Dermis blood vessel endothelial cell (primary cell): ENCODE measurements at regions not wholly inside any gene's neighbourhood (a gene's known extent, or its start where the extent isn't known, plus 50 kb on each side); places are given as distances from the start of the nearest gene placed in this dataset.
"Not testable (repeated sequence)": the region's sequence is repeated elsewhere in the genome, so short reads cannot be mapped to it uniquely, and the experiment has no call there.

Source experiments
- DNase-seq: peaks from one replicate; pipeline ENCODE4 v3.0.0; 2010

- DNase-seq = no peak
Measured at GRCh38 chr4:131408102-131408501, 1741.0 kb upstream of the PCDH10 start.

DNA sequence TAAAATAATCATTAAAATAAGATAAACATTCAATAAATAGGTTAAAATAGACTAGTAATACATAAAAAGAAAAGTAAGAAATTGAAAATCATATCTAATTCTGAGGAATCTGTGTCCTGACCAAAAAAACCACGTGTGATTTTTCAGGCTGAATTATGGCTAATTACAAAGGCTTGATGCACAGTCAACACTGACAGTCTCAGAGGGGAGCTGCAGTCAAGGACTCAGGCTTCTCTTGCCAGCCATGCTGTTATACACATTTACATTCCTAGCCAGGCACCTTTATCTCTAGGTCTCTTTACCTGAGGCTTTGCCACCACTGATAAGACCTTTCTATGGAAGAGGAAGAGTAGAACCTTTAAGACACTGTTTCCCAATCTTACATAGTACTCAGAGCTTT, 1737.7 kb upstream of the PCDH10 start:
- no peak for DNase-seq

DNA sequence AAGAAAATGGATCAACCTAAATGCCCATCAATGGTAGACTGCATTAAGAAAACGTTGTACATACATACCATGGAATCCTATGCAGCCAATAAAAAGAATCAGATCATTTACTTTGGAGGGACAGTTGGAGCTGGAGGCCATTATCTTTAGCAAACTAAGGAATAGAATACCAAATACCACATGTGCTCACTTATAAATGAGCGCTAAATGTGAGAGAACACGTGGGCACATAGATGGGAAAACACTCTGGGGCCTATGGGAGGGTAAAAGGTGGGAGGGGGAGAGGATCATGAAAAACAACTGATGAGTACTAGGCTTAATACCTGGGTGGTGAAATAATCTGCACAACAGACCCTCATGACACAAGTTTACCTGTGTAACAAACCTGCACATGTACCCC, 1729.9 kb upstream of the PCDH10 start:
- no peak for DNase-seq

DNA sequence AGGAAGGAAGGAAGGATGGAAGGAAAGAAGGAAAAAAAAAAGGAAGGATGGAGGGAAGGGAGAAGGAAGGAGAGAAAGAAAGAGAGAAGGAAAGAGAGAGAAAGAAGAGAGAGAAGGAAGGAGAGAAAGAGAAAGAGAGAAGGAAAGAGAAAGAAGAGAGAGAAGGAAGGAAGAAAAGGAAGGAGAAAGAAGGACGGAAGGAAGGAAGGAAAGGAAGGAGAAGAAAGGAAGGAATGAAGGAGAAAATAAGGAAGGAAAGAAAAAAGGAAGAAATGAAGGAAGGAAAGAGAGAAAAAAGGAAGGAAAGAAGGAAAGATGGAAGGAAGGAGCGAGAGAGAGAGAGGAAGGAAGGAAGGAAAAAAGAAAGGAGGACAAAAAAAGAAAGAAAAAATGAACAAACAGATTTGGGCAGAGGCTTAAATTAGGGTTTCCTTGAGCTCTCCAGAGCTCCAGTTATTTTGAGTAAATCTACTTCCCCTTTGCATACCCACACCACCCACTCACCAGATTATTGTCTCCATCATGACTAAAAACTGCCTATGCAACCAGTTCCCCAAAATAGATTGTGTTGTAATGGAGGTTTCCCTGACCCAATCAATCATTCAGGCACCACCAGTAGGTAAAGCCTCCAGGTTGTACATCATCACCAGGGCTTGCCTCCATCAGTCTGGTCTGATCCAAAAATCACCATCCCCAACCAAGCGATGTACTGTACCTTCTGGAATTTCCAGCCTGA, 1722.9 kb upstream of the PCDH10 start:
- DNase-seq = no peak

DNA sequence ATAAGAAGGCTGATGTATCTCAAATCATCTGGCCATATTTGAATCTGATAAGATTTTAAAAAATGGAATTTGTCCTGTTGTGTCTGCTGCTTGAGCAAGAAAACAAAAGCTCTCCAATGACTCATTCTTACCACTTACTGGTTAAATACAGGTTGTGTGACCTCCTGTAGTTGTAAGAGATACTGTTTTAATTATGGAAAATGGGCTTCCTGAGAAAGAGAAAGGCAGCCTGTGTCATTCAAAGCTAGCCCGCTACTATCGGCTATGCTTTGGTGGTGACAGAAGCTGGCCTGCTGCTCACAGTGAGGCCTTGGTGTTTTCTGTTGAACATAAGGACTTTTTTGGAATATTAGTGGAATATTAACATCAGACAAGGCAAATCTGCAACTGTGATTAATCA, 1722.1 kb upstream of the PCDH10 start:
- DNase-seq = no peak

GRCh38 chr4:131430302-131430701, 1718.8 kb upstream of the PCDH10 start:
- no peak for DNase-seq

GRCh38 chr4:131441004-131441688, 1707.9 kb upstream of the PCDH10 start:
- DNase-seq = no peak

GRCh38 chr4:131447883-131448282, 1701.2 kb upstream of the PCDH10 start:
- no peak for DNase-seq

DNA sequence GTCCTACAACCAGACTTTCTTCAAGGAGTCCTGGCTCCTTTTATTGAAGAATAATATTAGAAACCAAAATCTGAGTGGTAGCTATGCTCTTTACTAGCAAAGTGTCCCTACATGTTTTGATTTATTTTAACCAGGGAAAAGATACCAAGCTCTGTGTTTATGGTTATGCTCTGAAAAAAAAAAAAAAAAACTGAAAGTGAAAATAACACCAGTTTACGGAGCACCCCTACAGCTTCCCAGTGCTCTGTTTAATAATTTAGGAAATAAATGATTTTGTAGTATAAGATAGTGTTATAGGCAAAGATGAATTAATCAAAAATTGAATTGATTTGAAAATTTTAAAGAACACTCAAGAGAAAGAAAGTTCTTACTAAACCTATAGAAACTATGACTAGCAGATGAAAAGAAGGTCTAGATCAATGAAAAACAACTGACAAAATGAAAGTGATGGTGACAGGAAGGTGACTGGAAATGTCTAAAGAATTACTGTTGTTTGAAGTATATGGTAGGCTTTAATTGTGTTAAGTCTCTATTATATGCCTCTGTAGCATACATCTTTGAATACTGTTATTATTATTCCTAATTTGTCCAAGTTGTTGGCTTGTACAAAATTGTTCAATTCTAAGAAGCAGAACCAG, 1698.4 kb upstream of the PCDH10 start:
- no peak for DNase-seq

DNA sequence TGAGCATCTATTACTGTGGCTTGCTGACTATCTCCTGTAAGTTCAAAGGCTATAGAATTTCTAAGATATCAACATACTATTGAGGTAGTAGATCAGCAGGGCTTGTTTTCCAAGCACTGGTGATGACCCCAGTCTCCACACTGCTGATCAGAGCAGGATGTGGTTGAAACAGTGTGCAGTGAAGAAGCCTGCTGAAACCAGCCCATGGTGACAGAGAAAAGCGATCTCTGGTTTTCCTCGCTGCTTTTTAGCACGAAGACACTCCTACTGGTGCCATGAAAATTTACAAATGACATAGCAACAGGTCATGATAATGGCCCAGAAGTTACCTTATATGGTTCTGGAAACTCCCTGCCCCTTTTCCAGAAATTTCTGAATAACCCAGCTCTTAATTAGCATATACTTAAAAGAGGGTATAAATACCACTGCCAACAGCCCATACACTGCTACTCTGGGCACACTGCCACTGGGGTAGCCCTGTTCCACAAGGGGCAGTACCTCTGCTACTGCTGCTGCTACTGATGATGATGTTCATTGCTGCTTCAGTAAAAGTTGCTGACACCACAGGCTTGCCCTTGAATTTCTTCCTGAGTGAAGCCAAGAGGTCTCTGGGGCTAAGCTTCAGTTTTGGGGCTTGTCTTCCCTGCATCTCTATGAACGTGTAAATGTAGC, 1689.5 kb upstream of the PCDH10 start:
- DNase-seq = no peak

- no peak for DNase-seq
Measured at GRCh38 chr4:131470360-131470759, 1678.7 kb upstream of the PCDH10 start.

GRCh38 chr4:131488772-131489171, 1660.3 kb upstream of the PCDH10 start:
- no peak for DNase-seq

DNA sequence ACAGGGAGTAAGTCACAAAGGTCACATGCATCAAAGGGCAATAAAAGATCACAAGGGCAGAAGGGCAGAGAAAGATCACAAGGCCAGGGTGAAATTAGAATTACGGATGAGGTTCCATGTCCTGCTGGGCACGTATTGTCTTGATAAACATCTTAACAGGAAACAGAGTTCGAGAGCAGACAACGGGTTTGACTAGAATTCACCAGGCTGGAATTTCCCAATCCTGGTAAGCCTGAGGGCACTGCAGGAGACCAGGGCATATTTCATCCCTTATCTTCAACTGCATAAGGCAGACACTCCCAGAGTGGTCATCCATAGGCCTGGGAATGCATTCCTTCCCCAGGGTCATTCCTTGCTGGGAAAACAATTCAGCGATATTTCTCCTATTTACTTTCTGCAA, 1652.9 kb upstream of the PCDH10 start:
- not testable (repeated sequence) for DNase-seq

DNA sequence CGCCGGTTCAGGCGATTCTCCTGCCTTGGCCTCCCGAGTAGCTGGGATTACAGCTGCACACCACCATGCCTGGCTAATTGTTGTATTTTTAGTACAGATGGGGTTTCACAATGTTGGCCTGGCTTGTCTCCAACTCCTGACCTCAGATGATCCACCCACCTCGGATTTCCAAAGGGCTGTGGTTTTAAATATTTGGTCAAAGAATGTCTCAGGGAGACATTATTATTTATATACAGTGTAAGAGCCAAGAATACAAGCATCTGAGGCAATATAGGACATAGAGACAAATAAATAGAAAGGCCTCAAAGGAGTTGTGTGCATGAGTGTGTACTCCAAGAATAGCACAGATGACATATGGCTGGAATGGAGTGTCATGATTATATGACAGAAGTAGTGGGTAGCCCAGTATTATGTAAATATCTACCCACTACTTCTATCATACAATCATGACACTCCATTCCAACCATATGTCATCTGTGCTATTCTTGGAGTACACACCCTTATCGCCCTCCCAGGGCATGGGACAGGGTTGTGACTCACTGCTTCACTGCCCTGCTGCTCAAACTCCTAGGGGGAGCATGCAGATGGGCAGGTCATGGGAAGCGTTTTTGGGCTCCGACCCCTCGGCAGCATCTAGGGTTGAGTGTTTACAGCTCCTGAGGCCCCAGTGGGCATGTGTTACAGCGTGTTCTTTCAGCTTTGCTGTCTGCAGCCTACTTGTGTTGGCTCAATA, 1649.8 kb upstream of the PCDH10 start:
- DNase-seq = no peak

GRCh38 chr4:131509521-131509920, 1639.6 kb upstream of the PCDH10 start:
- no peak for DNase-seq

DNA sequence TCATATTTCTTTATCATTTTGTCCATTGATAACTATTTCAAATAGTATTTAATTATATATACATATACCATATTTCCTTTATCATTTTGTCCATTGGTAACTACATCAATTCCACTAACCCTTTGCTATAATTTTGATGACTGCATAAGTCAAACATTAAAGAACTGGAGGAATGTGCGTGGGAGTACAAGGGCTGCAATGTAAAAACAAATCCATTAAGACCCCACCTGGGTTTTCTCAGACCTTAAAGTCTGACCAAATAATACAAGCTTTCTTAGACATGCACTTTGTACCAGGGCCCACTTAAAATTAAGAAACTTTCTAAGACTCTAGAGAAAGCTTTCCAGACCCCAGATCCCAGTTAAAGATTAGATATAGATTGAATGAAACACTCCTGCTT, 1622.4 kb upstream of the PCDH10 start:
- DNase-seq = no peak

DNA sequence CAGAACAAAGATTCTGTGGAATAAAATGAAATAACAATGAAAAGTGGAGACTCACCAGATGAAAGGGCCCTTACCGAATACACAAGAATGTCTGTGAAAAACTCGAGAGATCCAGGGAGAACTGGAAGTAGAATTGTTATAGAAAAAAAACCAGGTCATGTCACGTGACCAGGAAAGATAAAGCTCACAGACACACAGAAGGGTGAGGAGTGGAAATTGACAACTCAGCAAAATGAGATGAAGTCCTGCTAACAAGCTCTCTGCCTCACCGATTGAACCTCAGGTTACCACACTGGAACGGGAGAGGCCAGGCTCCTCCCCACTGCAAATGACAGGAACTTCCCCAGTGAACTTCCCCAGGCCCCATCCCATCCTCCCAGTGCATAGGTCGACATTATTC, 1618.0 kb upstream of the PCDH10 start:
- no peak for DNase-seq

DNA sequence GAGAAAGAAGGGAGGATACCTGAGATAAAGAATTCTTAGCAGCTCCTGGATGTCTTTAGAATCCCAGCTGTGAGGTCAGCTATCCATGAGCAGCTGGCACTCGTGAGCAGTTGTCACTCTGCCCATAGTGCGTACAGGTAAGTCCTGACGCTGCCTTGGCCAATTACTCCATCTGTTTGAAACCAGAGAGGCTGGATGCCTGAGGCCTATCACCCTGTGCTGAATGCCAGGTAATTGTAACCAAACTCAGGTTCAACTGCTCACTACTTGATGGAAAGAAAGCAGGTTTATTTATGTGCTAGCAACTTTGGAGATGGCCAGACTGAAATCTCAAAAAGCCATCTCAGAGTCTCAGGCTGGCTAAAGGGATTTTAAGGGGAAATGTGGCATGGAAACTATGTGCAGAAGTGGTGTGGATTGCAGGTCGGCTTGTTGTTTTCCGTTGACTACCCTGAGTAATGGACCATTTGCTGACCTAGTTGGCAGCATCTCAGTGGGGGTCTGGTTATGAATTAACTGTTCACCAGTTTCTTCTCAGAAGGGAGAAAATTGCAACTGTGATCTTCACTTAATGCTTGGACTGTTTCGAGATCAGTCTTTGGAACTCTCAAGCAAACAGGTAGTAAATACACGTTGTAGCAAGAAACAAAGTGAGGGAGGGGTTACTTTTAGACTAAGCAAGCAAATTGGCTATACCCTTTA, 1614.0 kb upstream of the PCDH10 start:
- no peak for DNase-seq

DNA sequence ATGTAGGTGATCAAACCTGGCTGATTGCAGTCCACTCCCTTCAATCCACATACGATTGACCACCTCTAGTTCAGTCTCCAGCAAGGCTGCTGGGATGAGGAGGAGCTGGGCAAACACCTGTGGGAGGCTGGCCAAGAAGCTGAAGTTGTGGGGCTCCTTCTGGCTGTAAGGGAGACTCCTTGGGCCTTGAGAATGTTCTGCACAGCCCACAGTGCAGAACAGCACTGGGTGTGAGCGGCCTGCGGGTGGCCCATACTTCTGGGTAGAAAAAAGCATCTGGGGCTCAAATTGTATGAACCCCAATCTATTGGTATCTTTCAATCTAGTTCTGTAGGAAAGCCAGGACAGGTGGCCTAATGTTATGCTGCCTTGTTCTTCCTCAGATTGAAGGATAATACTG, 1608.8 kb upstream of the PCDH10 start:
- no peak for DNase-seq

- DNase-seq = no peak
Measured at GRCh38 chr4:131547506-131547981, 1601.5 kb upstream of the PCDH10 start.

- no peak for DNase-seq
Measured at GRCh38 chr4:131551306-131551705, 1597.8 kb upstream of the PCDH10 start.

GRCh38 chr4:131566026-131566425, 1583.1 kb upstream of the PCDH10 start:
- DNase-seq = no peak
